ENCODE measurements at regions not wholly inside any gene's neighbourhood (a gene's known extent, or its start where the extent isn't known, plus 50 kb on each side); places are given as distances from the start of the nearest gene placed in this dataset.
"Not testable (repeated sequence)": the region's sequence is repeated elsewhere in the genome, so short reads cannot be mapped to it uniquely, and the experiment has no call there.

DNA sequence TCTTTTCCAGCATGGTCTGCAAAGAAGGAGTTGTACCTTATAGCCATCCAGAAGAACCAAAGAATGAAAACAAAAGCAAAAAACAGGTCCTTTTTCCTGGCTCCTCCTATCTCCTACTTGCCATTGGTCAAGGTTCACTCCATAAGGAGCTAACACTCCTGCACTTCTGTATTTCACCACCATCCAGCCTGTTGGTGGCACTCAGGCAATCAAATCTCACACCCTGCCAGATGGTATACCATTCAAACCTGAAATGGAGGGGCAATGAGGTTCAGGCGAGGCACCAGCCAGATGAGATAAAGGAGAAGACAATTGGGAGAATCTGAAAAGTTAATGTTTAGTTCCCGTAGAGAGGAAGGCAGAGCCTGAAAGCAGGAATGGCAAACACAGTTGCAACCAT is 203.8 kb downstream of the ALDH8A1 start:
- TF ChIP-seq, protein P1, sequence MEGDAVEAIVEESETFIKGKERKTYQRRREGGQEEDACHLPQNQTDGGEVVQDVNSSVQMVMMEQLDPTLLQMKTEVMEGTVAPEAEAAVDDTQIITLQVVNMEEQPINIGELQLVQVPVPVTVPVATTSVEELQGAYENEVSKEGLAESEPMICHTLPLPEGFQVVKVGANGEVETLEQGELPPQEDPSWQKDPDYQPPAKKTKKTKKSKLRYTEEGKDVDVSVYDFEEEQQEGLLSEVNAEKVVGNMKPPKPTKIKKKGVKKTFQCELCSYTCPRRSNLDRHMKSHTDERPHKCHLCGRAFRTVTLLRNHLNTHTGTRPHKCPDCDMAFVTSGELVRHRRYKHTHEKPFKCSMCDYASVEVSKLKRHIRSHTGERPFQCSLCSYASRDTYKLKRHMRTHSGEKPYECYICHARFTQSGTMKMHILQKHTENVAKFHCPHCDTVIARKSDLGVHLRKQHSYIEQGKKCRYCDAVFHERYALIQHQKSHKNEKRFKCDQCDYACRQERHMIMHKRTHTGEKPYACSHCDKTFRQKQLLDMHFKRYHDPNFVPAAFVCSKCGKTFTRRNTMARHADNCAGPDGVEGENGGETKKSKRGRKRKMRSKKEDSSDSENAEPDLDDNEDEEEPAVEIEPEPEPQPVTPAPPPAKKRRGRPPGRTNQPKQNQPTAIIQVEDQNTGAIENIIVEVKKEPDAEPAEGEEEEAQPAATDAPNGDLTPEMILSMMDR (IDR thresholded peaks at IDR 0.05; ENCODE audit: unreplicated experiment) = no peak
- no peak for DNase-seq
- intact Hi-C loops (cut with micrococcal nuclease; ENCODE audit: unreplicated experiment) = no loop called here
- Mint-ChIP-seq H3K27me3 (ENCODE audit: unreplicated experiment) (no peaks in the 10 kb centered on the region), H3K36me3 (ENCODE audit: insufficient read depth, unreplicated experiment) (no peaks in the 10 kb centered on the region), H3K4me1 (ENCODE audit: low read depth, unreplicated experiment) (peaks cover 9% of the 10 kb centered on the region), H3K27ac (ENCODE audit: unreplicated experiment) (no peak overlapping the region), H3K9me3 (ENCODE audit: low read depth, unreplicated experiment) (no peaks in the 10 kb centered on the region), H3K4me3 (ENCODE audit: low read depth, unreplicated experiment) (no peak overlapping the region)
- CTCF ChIA-PET = no interaction called here
- no TSS peak for BruUV-seq (replicated peaks)

DNA sequence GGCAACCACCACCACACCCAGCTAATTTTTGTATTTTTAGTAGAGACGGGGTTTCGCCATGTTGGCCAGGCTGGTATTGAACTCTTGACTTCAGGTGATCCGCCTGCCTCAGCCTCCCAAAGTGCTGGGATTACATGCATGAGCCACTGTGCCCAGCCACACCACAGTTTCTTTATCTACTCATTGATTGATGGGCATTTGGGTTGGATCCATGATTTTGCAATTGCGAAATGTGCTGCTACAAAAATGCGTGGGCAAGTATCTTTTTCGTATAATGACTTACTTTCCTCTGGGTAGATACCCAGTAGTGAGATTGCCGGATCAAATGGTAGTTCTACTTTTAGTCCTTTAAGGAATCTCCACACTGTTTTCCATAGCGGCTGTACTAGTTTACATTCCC is 204.7 kb downstream of the ALDH8A1 start:
- H3K9me3 Mint-ChIP-seq (ENCODE audit: low read depth, unreplicated experiment); H3K36me3 Mint-ChIP-seq (ENCODE audit: insufficient read depth, unreplicated experiment); DNase-seq; H3K27ac Mint-ChIP-seq (ENCODE audit: unreplicated experiment); intact Hi-C loops (cut with micrococcal nuclease; ENCODE audit: unreplicated experiment); H3K27me3 Mint-ChIP-seq (ENCODE audit: unreplicated experiment); BruUV-seq (replicated peaks); H3K4me3 Mint-ChIP-seq (ENCODE audit: low read depth, unreplicated experiment): not testable (repeated sequence)
- peaks cover 14% of the 10 kb centered on the region for H3K4me1 Mint-ChIP-seq (ENCODE audit: low read depth, unreplicated experiment)
- CTCF ChIA-PET = interaction anchor here (0.6 to 0.7 kb wide), 2 partner anchors 10 to 13 kb away, joined by 4 read pairs; no protein-coding TSS in a partner anchor

DNA sequence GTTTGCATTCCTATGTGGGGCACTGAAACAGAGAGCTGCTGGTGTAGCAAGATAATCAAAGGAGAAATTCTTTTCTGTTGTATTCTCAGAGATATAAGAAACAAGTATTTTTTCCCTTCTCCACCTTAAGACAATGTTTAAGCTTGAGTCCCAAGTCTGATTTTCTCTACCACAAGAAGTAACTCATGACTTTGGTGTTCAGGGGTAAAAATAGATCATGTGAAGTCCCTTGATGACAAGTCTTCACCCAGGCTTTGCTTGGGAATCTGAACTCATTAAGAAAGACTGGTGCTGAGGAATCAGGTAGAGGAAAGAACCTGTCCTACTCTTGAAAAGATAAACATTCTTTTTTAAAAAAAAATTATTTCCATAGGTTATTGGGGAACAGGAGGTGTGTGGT is 205.6 kb downstream of the ALDH8A1 start:
- CTCF ChIA-PET = no interaction called here
- Mint-ChIP-seq H3K27me3 (ENCODE audit: unreplicated experiment) (no peaks in the 10 kb centered on the region), H3K4me3 (ENCODE audit: low read depth, unreplicated experiment) (no peak overlapping the region)

DNA sequence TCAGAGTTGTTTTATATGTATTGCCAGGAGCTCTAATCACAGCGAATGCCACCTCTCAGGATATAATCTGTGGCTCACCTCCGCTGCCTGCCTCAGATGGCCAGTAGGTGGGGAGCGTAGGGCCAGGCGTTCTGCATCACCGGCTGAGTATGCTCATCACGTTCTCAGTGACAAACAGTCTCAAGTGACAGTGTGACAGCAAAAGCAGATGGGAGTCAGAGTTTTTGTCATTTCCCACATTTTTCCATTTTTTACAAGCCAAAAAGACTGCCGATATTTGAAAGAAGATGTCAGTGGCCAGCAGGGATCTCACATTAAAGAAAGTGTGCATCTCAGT is 208.7 kb downstream of the ALDH8A1 start:
- peaks cover 24% of the 10 kb centered on the region for H3K4me1 Mint-ChIP-seq (ENCODE audit: low read depth, unreplicated experiment)
- CTCF ChIA-PET = no interaction called here
- no peak overlapping the region for H3K4me3 Mint-ChIP-seq (ENCODE audit: low read depth, unreplicated experiment)
- no peaks in the 10 kb centered on the region for H3K36me3 Mint-ChIP-seq (ENCODE audit: insufficient read depth, unreplicated experiment)
- no peaks in the 10 kb centered on the region for H3K9me3 Mint-ChIP-seq (ENCODE audit: low read depth, unreplicated experiment)
- TF ChIP-seq, protein P1 (IDR thresholded peaks at IDR 0.05; ENCODE audit: unreplicated experiment) = no peak
- no peak for DNase-seq
- intact Hi-C loops (cut with micrococcal nuclease; ENCODE audit: unreplicated experiment) = no loop called here
- H3K27me3 Mint-ChIP-seq (ENCODE audit: unreplicated experiment) = no peaks in the 10 kb centered on the region
- no TSS peak for BruUV-seq (replicated peaks)
- no peak overlapping the region for H3K27ac Mint-ChIP-seq (ENCODE audit: unreplicated experiment)

More for the DNA sequence above, 205.6 kb downstream of the ALDH8A1 start:
- intact Hi-C loops (cut with micrococcal nuclease; ENCODE audit: unreplicated experiment) = no loop called here
- TF ChIP-seq, protein P1 (IDR thresholded peaks at IDR 0.05; ENCODE audit: unreplicated experiment) = no peak
- no peak for DNase-seq
- H3K36me3 Mint-ChIP-seq (ENCODE audit: insufficient read depth, unreplicated experiment) = no peaks in the 10 kb centered on the region
- no TSS peak for BruUV-seq (replicated peaks)
- H3K4me1 Mint-ChIP-seq (ENCODE audit: low read depth, unreplicated experiment) = peaks cover 23% of the 10 kb centered on the region
- no peaks in the 10 kb centered on the region for H3K9me3 Mint-ChIP-seq (ENCODE audit: low read depth, unreplicated experiment)
- no peak overlapping the region for H3K27ac Mint-ChIP-seq (ENCODE audit: unreplicated experiment)

DNA sequence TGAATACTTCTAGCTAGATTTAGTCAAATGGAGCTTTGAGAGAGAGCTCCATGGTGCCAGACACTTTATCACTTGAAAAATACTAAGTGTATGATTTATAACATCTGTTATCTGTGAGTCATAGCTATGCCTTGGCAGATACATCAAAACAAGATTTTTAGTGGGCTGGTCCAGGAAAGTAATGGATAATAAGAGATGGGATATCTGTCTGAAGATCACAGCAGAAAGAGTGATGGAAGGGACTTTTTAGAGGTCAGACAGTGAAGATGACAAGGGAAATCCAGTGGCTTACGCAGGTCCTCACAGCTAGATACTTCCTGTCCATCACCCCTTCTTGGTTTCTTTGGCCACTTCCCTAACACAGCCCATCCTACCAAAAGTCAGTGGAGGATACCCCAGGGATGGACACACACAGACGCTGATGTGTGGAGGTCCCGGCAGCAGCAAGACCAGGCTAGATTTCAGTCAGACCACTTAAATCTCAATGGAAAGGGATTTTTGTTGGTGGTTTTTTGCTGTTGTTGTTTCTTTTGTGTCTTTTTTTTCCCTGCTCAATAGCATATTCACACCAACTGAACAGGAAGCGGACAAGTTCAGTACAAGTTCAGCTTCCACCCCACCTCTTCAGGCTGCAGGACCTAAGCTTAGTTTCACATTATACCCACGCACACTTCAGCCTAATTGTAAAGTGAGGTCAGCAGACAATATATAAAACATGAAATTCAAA is 209.3 kb downstream of the ALDH8A1 start:
- no peak for DNase-seq
- Mint-ChIP-seq H3K4me1 (ENCODE audit: low read depth, unreplicated experiment) (peaks cover 18% of the 10 kb centered on the region), H3K27me3 (ENCODE audit: unreplicated experiment) (no peaks in the 10 kb centered on the region), H3K9me3 (ENCODE audit: low read depth, unreplicated experiment) (no peaks in the 10 kb centered on the region), H3K4me3 (ENCODE audit: low read depth, unreplicated experiment) (no peak overlapping the region), H3K27ac (ENCODE audit: unreplicated experiment) (no peak overlapping the region), H3K36me3 (ENCODE audit: insufficient read depth, unreplicated experiment) (no peaks in the 10 kb centered on the region)
- CTCF ChIA-PET = interaction anchor here (1.0 to 1.3 kb wide), 2 partner anchors 12 to 67 kb away, joined by 3 read pairs; no protein-coding TSS in a partner anchor
- TF ChIP-seq, protein P1 (IDR thresholded peaks at IDR 0.05; ENCODE audit: unreplicated experiment) = no peak
- BruUV-seq (replicated peaks) = no TSS peak
- intact Hi-C loops (cut with micrococcal nuclease; ENCODE audit: unreplicated experiment) = no loop called here
